HG02981 (cell line): ENCODE measurements at regions not wholly inside any gene's neighbourhood (a gene's known extent, or its start where the extent isn't known, plus 50 kb on each side); places are given as distances from the start of the nearest gene placed in this dataset.
"Not testable (repeated sequence)": the region's sequence is repeated elsewhere in the genome, so short reads cannot be mapped to it uniquely, and the experiment has no call there.

Experiments used
- ATAC-seq: cut with Tn5 transposase; IDR thresholded peaks from one replicate; pipeline ENCODE4 v1.9.1; 2021; ENCODE audit warnings: mild to moderate bottlenecking, moderate library complexity; ENCODE audit not compliant: unreplicated experiment

DNA sequence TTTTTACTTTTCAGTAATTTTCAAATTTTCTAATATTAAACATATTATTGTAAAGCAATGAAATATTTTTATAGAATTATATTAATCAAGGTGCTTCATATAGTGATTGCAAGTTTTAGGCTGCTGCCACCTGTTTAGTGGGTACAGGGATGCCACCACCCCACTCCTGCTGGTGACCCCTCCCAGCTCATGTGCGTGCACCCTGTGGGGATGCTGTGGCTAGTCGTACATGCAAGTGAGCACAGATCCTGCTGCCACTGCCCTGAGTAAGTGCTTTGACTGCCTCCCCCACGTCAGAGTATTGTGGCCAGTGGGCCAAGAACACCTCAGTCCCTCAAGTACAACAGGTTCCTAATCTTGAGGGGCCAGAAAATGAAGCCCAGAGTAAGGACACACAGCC is 320.1 kb upstream of the DDI1 start:
- no peak for ATAC-seq

DNA sequence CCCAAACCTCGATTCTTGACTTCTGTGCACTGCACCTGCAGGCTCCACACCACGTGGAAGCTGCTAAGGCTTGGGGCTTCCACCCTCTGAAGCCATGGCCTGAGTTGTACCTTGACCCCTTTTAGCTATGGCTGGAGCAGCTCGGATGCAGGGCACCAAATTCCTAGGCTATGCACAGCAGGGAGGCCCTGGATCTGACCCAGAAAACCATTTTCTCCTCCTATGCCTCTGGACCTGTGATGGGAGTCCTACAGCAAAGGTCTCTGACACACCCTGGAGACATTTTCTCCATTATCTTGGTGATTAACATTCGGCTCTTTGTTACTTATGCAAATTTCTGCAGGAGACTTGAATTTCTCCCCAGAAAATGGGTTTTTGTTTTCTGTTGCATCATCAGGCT is 309.2 kb upstream of the DDI1 start:
- no peak for ATAC-seq

GRCh38 chr11:103729617-103730016 is 306.8 kb upstream of the DDI1 start:
- no peak for ATAC-seq

DNA sequence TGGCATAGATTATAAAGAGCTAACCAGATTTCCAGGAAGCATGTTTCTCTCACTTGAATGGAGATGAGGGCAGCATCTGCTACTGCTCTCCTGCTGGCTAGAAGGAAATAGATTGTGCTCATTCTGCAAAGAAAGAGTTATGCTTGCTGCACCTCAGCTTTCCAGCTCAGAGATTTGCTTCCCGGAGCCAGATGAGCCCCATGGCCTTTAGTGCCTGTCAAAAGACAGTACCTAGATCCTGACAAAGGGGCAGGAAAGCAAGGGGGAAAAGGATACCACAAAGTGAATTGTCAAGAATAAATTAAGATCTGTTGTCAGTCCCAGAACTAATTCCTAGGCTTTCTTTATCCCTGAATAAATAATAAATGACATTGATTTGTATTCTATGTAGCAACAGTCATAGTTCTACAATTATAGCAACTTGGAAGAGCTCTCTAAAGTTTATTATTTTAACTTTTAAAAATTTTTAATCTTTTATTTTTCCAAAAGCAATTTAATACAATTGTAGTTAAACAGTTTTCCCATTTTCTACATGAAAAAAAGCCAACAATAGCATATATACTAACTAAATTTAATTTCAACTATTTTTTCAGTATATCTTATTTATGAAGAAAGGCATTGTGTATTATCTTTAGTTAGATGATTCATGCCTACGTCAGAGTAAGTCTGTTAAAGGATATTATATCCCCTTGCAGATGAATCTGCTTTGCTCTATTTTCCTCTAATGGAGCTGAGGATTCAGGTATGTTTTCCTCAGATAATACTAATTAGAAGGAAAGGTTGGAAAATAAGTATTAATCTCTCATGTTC is 306.1 kb upstream of the DDI1 start:
- no peak for ATAC-seq

DNA sequence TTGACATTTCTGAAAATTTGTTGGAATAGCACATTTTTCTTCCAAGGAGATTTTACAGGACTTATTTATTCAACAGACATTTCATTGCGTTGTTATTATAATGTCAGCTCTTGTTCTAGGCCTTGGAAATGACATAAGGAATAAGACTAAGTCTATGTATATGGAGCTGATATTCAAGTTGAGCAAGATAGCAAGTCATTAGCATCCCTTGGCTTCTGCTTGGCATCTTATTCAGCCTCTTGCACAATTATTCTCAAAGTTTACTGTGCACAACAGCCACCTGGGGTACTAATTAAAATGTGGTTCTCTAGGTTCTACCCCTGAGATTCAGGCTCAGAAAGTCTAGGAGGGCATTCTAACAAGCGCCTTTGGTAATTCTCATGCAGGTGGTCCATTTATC is 304.8 kb upstream of the DDI1 start:
- no peak for ATAC-seq

GRCh38 chr11:103733889-103734288 is 302.6 kb upstream of the DDI1 start:
- ATAC-seq, result no peak

GRCh38 chr11:103735497-103736032 is 300.9 kb upstream of the DDI1 start:
- ATAC-seq, result no peak

DNA sequence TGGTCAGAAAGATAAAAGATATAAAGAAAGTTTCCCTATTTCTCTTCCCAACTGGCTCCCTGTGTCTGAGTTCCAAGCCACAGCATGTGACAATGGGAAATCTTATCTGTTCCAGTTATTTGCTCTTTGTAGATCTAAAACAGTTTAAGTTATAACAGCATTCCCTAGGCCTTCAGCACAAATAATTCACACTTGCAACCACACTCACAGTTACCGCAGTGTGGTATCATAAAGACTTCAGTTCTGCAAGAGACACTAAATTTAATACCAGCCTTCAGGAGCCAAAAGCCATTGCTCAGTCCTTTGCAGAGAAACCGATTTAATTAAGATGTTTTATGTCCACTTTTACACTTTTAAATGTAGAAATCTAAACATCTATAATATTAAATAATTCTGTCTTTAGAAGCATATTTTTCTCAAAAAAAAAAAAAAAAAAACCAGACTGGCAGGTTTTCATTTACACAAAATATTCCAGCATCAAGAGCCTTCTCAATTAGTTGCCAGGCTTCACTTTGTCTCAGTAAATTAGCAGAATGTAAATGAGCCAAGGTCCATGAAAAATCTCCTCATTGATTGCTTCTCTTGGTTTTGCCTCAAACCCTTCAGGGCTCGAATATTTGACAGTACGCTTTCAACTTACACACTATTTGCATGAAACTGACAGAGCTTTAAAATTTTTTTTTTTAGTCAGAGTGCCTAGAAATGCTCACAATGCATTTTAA is 300.0 kb upstream of the DDI1 start:
- ATAC-seq, result no peak

GRCh38 chr11:103737037-103737622 is 299.3 kb upstream of the DDI1 start:
- ATAC-seq, result no peak

DNA sequence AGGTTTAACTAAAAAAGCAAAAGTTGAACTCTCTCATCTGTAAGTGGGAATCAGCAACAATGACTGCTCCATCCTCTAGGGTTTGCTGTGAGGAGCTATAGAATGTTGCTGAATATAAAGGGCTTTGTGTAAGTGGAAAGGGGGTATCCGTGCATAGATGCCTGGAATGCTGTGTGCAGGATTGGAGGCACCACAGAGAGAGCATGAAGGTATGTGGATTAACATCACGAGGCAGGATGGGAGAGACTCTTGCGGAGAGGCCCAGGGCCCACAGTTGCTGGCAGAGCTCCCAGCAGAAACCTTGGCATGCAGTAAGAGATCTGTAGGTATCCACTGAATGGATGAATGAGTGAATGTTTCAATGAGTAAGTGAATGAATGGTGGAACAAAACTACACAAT is 298.7 kb upstream of the DDI1 start:
- no peak for ATAC-seq

- not testable (repeated sequence) for ATAC-seq
Measured at GRCh38 chr11:103739074-103739796, 297.2 kb upstream of the DDI1 start.

DNA sequence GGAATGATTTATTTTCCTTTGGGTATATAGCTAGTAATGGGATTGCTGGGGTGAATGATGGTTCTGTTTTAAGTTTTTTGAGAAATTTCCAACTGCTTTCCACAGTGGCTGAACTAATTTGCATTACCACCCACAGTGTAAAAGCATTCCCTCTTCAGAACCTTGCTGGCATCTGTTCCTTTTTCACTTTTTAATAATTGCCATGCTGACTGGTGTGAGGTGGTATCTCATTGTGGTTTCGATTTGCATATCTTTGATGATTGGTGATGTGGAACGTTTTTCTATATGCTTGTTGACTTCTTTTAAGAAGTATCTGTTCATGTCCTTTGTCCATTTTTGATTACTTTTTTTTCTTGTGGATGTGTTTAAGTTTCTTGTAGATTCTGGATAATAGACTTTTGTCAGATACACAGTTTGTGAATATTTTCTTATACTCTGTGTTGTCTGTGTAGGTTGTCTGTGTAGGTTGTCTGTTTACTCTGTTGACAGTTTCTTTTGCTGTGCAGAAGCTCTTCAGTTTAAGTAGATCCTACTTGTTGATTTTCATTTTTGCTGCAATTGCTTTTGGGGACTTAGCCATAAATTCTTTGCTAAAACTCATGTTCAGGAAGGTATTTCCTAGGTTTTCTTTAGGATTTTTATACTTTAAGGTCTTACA is 291.8 kb upstream of the DDI1 start:
- peak; percentile 90 for ATAC-seq

DNA sequence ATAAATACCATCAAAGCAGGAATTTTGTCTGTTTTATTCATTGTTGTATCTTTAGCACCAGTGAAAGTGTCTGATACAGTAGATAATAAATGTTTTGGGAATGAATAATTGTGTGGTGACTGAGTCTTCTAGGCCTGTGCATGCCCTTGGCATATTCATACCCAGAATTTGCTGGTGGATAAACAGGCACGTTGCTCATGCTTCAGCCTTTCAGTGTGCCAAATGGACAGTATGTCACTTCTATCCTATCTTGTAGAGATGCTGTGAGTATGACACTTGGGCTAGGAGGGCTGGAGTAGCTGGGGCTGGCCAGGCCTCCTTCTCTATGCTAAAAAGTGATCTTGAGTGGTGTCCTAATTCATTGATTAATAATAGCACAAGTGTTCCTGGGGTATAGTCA is 287.3 kb upstream of the DDI1 start:
- ATAC-seq, result no peak

GRCh38 chr11:103768816-103769215 is 267.6 kb upstream of the DDI1 start:
- ATAC-seq, result no peak

- ATAC-seq, result no peak
Measured at GRCh38 chr11:103773059-103773458, 263.4 kb upstream of the DDI1 start.

GRCh38 chr11:103773537-103773936 is 262.9 kb upstream of the DDI1 start:
- ATAC-seq, result no peak

GRCh38 chr11:103779054-103779453 is 257.4 kb upstream of the DDI1 start:
- ATAC-seq, result no peak

- no peak for ATAC-seq
Measured at GRCh38 chr11:103789952-103790351, 246.5 kb upstream of the DDI1 start.

DNA sequence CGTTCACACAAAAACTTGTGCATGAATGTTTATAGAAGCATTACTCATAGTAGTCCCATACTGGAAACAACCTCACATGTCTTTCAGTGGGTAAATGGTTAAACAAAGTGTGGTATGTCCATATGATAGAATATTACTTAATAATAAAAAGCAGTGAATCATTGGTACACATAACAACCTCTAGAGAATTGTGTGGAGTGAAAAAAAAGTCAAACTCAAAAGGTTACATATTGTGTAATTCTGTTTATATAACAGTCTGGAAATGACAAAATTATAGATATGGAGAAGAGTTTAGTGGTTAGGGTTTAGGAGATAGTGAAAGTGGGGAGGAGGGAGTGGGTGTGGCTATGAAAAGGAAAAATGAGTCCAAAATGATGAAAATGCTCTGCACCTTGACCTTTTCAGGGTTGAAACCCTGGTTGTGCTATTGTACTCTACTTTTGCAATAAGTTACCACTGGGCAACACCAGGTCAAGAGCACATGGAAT is 243.4 kb upstream of the DDI1 start:
- ATAC-seq, result no peak

DNA sequence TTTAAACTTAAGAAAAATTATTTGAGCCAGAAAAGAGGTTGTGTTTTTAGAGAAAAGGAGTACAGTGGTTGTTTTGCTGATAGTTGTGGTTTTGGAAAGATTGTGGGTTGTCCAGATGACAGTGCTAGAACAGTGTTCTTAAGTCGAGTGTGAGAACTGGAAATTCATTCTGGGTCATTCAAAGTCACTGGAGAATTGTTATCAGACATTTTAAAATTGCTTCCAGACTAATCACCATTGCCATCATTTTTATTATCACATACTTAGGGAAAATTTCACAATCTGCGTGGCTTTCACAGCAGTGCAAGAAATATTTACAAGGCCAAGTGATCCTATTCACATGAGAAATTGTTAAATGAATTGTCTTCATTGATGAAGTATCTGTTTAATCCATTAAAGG is 242.2 kb upstream of the DDI1 start:
- ATAC-seq, result no peak
